ENCODE measurements at regions not wholly inside any gene's neighbourhood (a gene's known extent, or its start where the extent isn't known, plus 50 kb on each side); places are given as distances from the start of the nearest gene placed in this dataset.

GRCh38 chr9:1460143-1460769 lies 410.1 kb downstream of the DMRT2 start:
- DNase-seq (ENCODE audit: insufficient read length) = no peak
- TF ChIP-seq POLR2AphosphoS5 (IDR thresholded peaks at IDR 0.05; ENCODE audit: low read depth, low read length) = no peak
- TF ChIP-seq POLR2A (IDR thresholded peaks at IDR 0.05; ENCODE audit: low read depth, low read length) = no peak
- no peak for TF ChIP-seq TAF1 (IDR thresholded peaks at IDR 0.05; ENCODE audit: borderline replicate concordance, low read depth, low read length)
- peak; percentile 80 for FAIRE-seq

- DNase-seq (ENCODE audit: insufficient read length) = no peak
- no peak for FAIRE-seq
- TF ChIP-seq POLR2A (IDR thresholded peaks at IDR 0.05; ENCODE audit: low read depth, low read length) (no peak), POLR2AphosphoS5 (IDR thresholded peaks at IDR 0.05; ENCODE audit: low read depth, low read length) (no peak), TAF1 (IDR thresholded peaks at IDR 0.05; ENCODE audit: borderline replicate concordance, low read depth, low read length) (no peak)
These were observed 411.7 kb downstream of the DMRT2 start for GRCh38 chr9:1461812-1462211.

GRCh38 chr9:1462626-1463308 lies 412.6 kb downstream of the DMRT2 start:
- no peak for TF ChIP-seq TAF1 (IDR thresholded peaks at IDR 0.05; ENCODE audit: borderline replicate concordance, low read depth, low read length)
- TF ChIP-seq POLR2AphosphoS5 (IDR thresholded peaks at IDR 0.05; ENCODE audit: low read depth, low read length) = no peak
- TF ChIP-seq POLR2A (IDR thresholded peaks at IDR 0.05; ENCODE audit: low read depth, low read length) = no peak
- FAIRE-seq = no peak
- no peak for DNase-seq (ENCODE audit: insufficient read length)

DNA sequence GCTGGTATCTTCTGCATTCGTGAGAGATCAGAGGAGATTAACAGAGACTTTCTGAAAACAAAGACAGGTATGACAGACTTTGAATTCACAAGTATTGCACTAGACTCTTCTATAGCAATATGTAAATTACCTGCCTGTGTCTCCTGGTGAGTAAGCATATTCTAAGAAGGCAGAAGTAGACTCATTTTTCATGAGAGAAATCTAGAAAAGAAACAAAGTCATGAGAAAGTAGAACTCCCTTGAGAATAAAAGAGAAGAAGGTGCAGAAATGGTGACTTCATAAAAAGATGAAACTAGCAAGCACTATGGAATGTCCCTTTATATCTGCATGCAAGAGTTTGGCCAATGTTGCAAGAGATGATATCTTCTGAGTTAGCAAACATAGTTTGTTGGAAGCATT lies 419.8 kb downstream of the DMRT2 start:
- no peak for TF ChIP-seq POLR2AphosphoS5 (IDR thresholded peaks at IDR 0.05; ENCODE audit: low read depth, low read length)
- TF ChIP-seq TAF1 (IDR thresholded peaks at IDR 0.05; ENCODE audit: borderline replicate concordance, low read depth, low read length) = no peak
- no peak for TF ChIP-seq POLR2A (IDR thresholded peaks at IDR 0.05; ENCODE audit: low read depth, low read length)
- peak; percentile 72 for FAIRE-seq
- no peak for DNase-seq (ENCODE audit: insufficient read length)

GRCh38 chr9:1473956-1474634 lies 423.9 kb downstream of the DMRT2 start:
- FAIRE-seq (peak; percentile 14), DNase-seq (ENCODE audit: insufficient read length) (no peak)
- no peak for TF ChIP-seq POLR2AphosphoS5 (IDR thresholded peaks at IDR 0.05; ENCODE audit: low read depth, low read length)
- TF ChIP-seq TAF1 (IDR thresholded peaks at IDR 0.05; ENCODE audit: borderline replicate concordance, low read depth, low read length) = no peak
- no peak for TF ChIP-seq POLR2A (IDR thresholded peaks at IDR 0.05; ENCODE audit: low read depth, low read length)

DNA sequence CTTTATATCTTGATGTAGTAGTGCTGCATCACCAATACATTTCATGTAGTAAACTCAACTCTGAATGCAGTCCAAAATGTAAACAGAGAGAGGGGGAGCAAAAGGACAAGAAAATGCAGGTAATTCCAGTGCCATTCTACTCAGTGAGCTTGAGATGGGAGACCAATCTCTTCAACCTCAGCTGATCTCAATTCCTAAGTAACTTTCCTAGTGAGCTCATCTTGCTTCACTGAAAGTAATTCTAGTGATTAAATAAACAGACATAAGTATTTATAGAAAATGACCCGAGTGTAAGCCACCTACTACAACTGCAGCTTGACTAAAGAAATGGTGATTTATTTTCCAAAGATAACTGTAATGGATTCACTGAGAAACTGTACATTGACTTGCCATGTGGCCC lies 424.5 kb downstream of the DMRT2 start:
- FAIRE-seq = no peak
- TF ChIP-seq TAF1 (IDR thresholded peaks at IDR 0.05; ENCODE audit: borderline replicate concordance, low read depth, low read length) (no peak), POLR2A (IDR thresholded peaks at IDR 0.05; ENCODE audit: low read depth, low read length) (no peak)
- no peak for DNase-seq (ENCODE audit: insufficient read length)

- TF ChIP-seq TAF1 (IDR thresholded peaks at IDR 0.05; ENCODE audit: borderline replicate concordance, low read depth, low read length) = no peak
- no peak for TF ChIP-seq POLR2A (IDR thresholded peaks at IDR 0.05; ENCODE audit: low read depth, low read length)
- no peak for TF ChIP-seq POLR2AphosphoS5 (IDR thresholded peaks at IDR 0.05; ENCODE audit: low read depth, low read length)
- DNase-seq (ENCODE audit: insufficient read length) (no peak), FAIRE-seq (peak; percentile 75)
These were observed 440.4 kb downstream of the DMRT2 start for GRCh38 chr9:1490341-1491232.

DNA sequence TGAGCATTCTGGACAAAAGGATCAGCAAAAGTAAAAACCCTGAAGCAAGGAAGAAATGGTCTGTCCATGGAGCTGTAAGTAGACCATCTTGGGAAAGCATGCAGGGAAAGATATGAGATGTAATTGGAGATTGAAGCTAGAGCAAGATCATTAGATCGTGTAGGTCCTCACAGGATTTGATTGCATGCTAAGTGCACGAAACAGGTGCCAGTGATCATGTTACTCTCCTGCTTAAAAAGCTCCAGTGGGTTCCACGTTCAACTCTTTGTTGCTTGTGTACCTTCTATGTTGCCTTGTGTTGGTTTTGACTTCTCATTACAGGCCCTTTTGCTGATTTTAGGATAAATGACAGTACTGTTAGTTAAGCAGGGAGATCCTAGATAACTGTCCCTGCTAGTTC lies 442.0 kb downstream of the DMRT2 start:
- no peak for DNase-seq (ENCODE audit: insufficient read length)
- TF ChIP-seq TAF1 (IDR thresholded peaks at IDR 0.05; ENCODE audit: borderline replicate concordance, low read depth, low read length) (no peak), POLR2AphosphoS5 (IDR thresholded peaks at IDR 0.05; ENCODE audit: low read depth, low read length) (no peak), POLR2A (IDR thresholded peaks at IDR 0.05; ENCODE audit: low read depth, low read length) (no peak)
- peak; percentile 17 for FAIRE-seq

DNA sequence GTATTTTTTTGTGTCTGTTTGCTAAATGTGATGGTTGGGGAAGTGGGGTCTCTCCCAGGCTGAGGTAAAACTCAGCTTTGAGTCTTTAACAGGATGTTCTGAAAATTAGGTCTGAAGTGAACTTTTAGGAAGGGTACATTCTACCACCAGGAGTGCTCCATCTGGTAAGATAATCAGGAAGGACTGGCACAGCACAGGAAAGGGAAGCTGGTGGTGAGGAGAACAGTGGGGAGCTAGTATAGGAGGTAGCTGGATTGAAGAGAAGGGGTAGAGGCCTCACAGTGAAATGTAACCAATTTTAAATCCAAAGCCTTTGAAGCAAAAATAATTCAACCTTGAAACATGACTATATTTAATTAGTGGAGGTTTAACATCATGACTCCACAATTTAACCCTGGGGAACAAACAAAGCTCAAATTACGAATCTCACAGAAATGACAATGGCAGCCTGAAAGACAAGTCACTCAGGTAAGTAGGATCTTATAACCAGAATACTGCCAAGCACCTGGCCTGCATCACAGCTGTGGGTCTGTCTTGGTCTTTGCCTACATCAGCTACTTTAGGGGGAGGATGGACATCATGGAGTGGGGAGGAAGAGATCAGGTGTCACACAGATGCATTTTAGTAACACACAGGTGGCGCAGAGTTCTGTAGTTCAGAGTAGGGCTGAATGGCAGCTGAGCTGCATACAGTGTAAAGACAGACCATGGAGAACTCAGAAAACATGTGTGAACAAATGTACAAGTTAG lies 445.3 kb downstream of the DMRT2 start:
- DNase-seq (ENCODE audit: insufficient read length) (no peak), FAIRE-seq (no peak)
- no peak for TF ChIP-seq POLR2A (IDR thresholded peaks at IDR 0.05; ENCODE audit: low read depth, low read length)
- TF ChIP-seq POLR2AphosphoS5 (IDR thresholded peaks at IDR 0.05; ENCODE audit: low read depth, low read length) = no peak
- no peak for TF ChIP-seq TAF1 (IDR thresholded peaks at IDR 0.05; ENCODE audit: borderline replicate concordance, low read depth, low read length)

DNA sequence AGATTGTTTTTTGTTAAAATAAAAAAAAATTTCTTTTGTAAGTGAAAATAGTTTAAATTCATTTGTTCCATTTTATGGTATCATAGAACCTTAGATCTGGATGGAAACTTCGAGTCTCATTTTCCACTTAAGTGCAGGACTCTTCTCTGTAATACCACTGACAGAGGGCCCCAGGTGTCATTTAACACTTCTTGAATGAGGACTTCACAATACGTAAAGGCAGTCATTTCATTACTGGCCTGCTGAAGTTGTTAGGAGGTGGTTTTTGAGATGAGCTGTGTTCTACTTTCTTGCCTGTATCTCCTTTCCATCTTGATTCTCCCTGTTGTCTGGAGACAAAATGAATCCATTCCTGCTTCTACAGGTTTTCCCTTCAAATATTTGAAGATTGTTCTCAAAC lies 455.3 kb downstream of the DMRT2 start:
- DNase-seq (ENCODE audit: insufficient read length) (no peak), FAIRE-seq (no peak)
- TF ChIP-seq TAF1 (IDR thresholded peaks at IDR 0.05; ENCODE audit: borderline replicate concordance, low read depth, low read length) = no peak
- no peak for TF ChIP-seq POLR2A (IDR thresholded peaks at IDR 0.05; ENCODE audit: low read depth, low read length)
- no peak for TF ChIP-seq POLR2AphosphoS5 (IDR thresholded peaks at IDR 0.05; ENCODE audit: low read depth, low read length)
